MM.1S (cell line): ENCODE measurements at regions not wholly inside any gene's neighbourhood (a gene's known extent, or its start where the extent isn't known, plus 50 kb on each side); places are given as distances from the start of the nearest gene placed in this dataset.

ENCODE experiments used
- DNase-seq: peaks from one replicate; pipeline ENCODE4 v3.0.0-alpha.2; 2015
- H2AFZ ChIP-seq: fragments of 300-600 bp; sonication (generic); 2 replicates; pipeline ENCODE4 v1.6.0; 2016; ENCODE audit warnings: antibody characterized with exemption, low read length
- H3F3A ChIP-seq: fragments of 300-600 bp; sonication (generic); 2 replicates; pipeline ENCODE4 v1.6.1; 2016; ENCODE audit warnings: mild to moderate bottlenecking, antibody characterized with exemption, low read length, moderate library complexity, mixed read lengths; ENCODE audit not compliant: insufficient read depth
- H3K27ac ChIP-seq: fragments of 300-600 bp; sonication (generic); 2 replicates; pipeline ENCODE4 v1.5.1; 2016; ENCODE audit warnings: mild to moderate bottlenecking, low read length
- H3K27me3 ChIP-seq: fragments of 300-600 bp; sonication (generic); replicated peaks from 2 replicates; pipeline ENCODE4 v1.6.0; 2016; ENCODE audit warnings: low read length; ENCODE audit not compliant: insufficient read depth
- H3K36me3 ChIP-seq: fragments of 300-600 bp; sonication (generic); replicated peaks from 2 replicates; pipeline ENCODE4 v1.6.1; 2016; ENCODE audit warnings: mild to moderate bottlenecking, low read length, mixed read lengths; ENCODE audit not compliant: insufficient read depth
- H3K4me1 ChIP-seq: fragments of 300-600 bp; sonication (generic); 2 replicates; pipeline ENCODE4 v1.6.1; 2016; ENCODE audit warnings: low read length, mixed read lengths
- H3K4me2 ChIP-seq: fragments of 300-600 bp; sonication (generic); 2 replicates; pipeline ENCODE4 v1.6.0; 2016; ENCODE audit warnings: low read depth, low read length
- H3K4me3 ChIP-seq: fragments of 300-600 bp; sonication (generic); 2 replicates; pipeline ENCODE4 v1.5.1; 2016; ENCODE audit warnings: low read length, mixed read lengths
- H3K79me2 ChIP-seq: fragments of 300-600 bp; sonication (generic); 2 replicates; pipeline ENCODE4 v1.6.1; 2016; ENCODE audit warnings: mixed run types, low read length, mixed read lengths
- H3K9ac ChIP-seq: fragments of 300-600 bp; sonication (generic); 2 replicates; pipeline ENCODE4 v1.6.1; 2016; ENCODE audit warnings: low read length, mixed read lengths
- H3K9me2 ChIP-seq: fragments of 300-600 bp; sonication (generic); replicated peaks from 2 replicates; pipeline ENCODE4 v1.6.1; 2016; ENCODE audit warnings: mild to moderate bottlenecking, low read length, mixed read lengths; ENCODE audit not compliant: insufficient read depth
- H3K9me3 ChIP-seq: fragments of 300-600 bp; sonication (generic); replicated peaks from 2 replicates; pipeline ENCODE4 v1.6.1; 2016; ENCODE audit warnings: mild to moderate bottlenecking, low read length, mixed read lengths; ENCODE audit not compliant: insufficient read depth
- H4K20me1 ChIP-seq: fragments of 300-600 bp; sonication (generic); 2 replicates; pipeline ENCODE4 v1.6.1; 2016; ENCODE audit warnings: mild to moderate bottlenecking, low read length, moderate library complexity, mixed read lengths; ENCODE audit not compliant: insufficient read depth
- EZH2 ChIP-seq: fragments of 300-600 bp; sonication (generic); optimal IDR thresholded peaks from 2 replicates; pipeline ENCODE3; 2017; ENCODE audit warnings: low read depth, mild to moderate bottlenecking, antibody characterized with exemption, low read length, mixed read lengths
- EZH2phosphoT487 ChIP-seq: fragments of 300-600 bp; sonication (generic); IDR thresholded peaks from 2 replicates; pipeline ENCODE4 v1.6.1; 2018; ENCODE audit warnings: antibody characterized with exemption, low read length
- TF ChIP-seq, protein P1 (sequence below): fragments of 300-600 bp; sonication (generic); IDR thresholded peaks from 2 replicates; pipeline ENCODE4 v1.5.1; 2016; ENCODE audit warnings: antibody characterized with exemption, low read length, mixed read lengths

- no peak overlapping the region for H3K4me3 ChIP-seq
- H3K9me2 ChIP-seq: no peaks in the 10 kb centered on the region
- no peak overlapping the region for H3K27ac ChIP-seq
- H3K4me1 ChIP-seq: peaks cover 12% of the 10 kb centered on the region
- H3K4me2 ChIP-seq: 0 out of 2 replicates have a peak overlapping the region, but pooled peaks have one; percentile 19
- no peaks in the 10 kb centered on the region for H3K79me2 ChIP-seq
- H3F3A ChIP-seq: peaks cover 12% of the 10 kb centered on the region
- no peak overlapping the region for H3K9ac ChIP-seq
- H3K36me3 ChIP-seq: no peaks in the 10 kb centered on the region
- no peaks in the 10 kb centered on the region for H3K9me3 ChIP-seq
- H3K27me3 ChIP-seq: peaks cover 5% of the 10 kb centered on the region; the same call in 1 of the 2 replicates
- peak; percentile 94 for DNase-seq
- no peaks in the 10 kb centered on the region for H4K20me1 ChIP-seq
- TF ChIP-seq EZH2 (no peak), EZH2phosphoT487 (no peak)
- TF ChIP-seq, protein P1, sequence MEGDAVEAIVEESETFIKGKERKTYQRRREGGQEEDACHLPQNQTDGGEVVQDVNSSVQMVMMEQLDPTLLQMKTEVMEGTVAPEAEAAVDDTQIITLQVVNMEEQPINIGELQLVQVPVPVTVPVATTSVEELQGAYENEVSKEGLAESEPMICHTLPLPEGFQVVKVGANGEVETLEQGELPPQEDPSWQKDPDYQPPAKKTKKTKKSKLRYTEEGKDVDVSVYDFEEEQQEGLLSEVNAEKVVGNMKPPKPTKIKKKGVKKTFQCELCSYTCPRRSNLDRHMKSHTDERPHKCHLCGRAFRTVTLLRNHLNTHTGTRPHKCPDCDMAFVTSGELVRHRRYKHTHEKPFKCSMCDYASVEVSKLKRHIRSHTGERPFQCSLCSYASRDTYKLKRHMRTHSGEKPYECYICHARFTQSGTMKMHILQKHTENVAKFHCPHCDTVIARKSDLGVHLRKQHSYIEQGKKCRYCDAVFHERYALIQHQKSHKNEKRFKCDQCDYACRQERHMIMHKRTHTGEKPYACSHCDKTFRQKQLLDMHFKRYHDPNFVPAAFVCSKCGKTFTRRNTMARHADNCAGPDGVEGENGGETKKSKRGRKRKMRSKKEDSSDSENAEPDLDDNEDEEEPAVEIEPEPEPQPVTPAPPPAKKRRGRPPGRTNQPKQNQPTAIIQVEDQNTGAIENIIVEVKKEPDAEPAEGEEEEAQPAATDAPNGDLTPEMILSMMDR: no peak
- no peak overlapping the region for H2AFZ ChIP-seq
Measured at GRCh38 chr3:106302451-106303221, 433.8 kb upstream of the CBLB start.

GRCh38 chr3:106303766-106304165, 435.0 kb upstream of the CBLB start:
- no peak overlapping the region for H3K27ac ChIP-seq

GRCh38 chr3:106305127-106305526, 436.3 kb upstream of the CBLB start:
- H3K9me3 ChIP-seq: no peaks in the 10 kb centered on the region
- H3K27me3 ChIP-seq: peaks cover 5% of the 10 kb centered on the region; the same call in 1 of the 2 replicates
- no peaks in the 10 kb centered on the region for H3K79me2 ChIP-seq
- no peak overlapping the region for H3K9ac ChIP-seq
- TF ChIP-seq EZH2 (no peak), EZH2phosphoT487 (no peak)
- TF ChIP-seq, protein P1: no peak
- H4K20me1 ChIP-seq: no peaks in the 10 kb centered on the region
- no peak overlapping the region for H3K27ac ChIP-seq
- H3K4me2 ChIP-seq: no peak overlapping the region
- no peaks in the 10 kb centered on the region for H3K9me2 ChIP-seq
- H3F3A ChIP-seq: peaks cover 12% of the 10 kb centered on the region
- no peaks in the 10 kb centered on the region for H3K36me3 ChIP-seq
- no peak for DNase-seq
- H3K4me1 ChIP-seq: peaks cover 12% of the 10 kb centered on the region
- H3K4me3 ChIP-seq: no peak overlapping the region
- no peak overlapping the region for H2AFZ ChIP-seq

More at GRCh38 chr3:106303766-106304165, 435.0 kb upstream of the CBLB start:
- Histone ChIP-seq H3K4me2 (no peak overlapping the region), H3K36me3 (no peaks in the 10 kb centered on the region), H3K9me3 (no peaks in the 10 kb centered on the region), H3K4me3 (no peak overlapping the region), H3K79me2 (no peaks in the 10 kb centered on the region), H2AFZ (no peak overlapping the region), H3K4me1 (peaks cover 12% of the 10 kb centered on the region), H3K27me3 (peaks cover 5% of the 10 kb centered on the region; the same call in 1 of the 2 replicates), H3K9me2 (no peaks in the 10 kb centered on the region), H3F3A (peaks cover 12% of the 10 kb centered on the region), H4K20me1 (no peaks in the 10 kb centered on the region), H3K9ac (no peak overlapping the region)
- DNase-seq: no peak
- TF ChIP-seq EZH2 (no peak), EZH2phosphoT487 (no peak)
- TF ChIP-seq, protein P1: no peak
